Mesendoderm (in vitro differentiated cells): ENCODE measurements at regions not wholly inside any gene's neighbourhood (a gene's known extent, or its start where the extent isn't known, plus 50 kb on each side); places are given as distances from the start of the nearest gene placed in this dataset.
A peak's percentile ranks its signal among the peaks of the same experiment; 100 is the strongest.

Source experiments
- DNase-seq: peaks from one replicate; pipeline ENCODE4 v3.0.0; 2013
- H2AK5ac ChIP-seq: 2 replicates; pipeline ENCODE4 v1.6.1; 2013; ENCODE audit warnings: low read length, inconsistent platforms
- H2BK120ac ChIP-seq: 2 replicates; pipeline ENCODE4 v1.6.1; 2013; ENCODE audit warnings: low read depth, mild to moderate bottlenecking, low read length, moderate library complexity, mixed read lengths
- H2BK15ac ChIP-seq: replicated peaks from 2 replicates; pipeline ENCODE4 v1.6.1; 2013; ENCODE audit warnings: low read depth, mild to moderate bottlenecking, moderate library complexity
- H2BK5ac ChIP-seq: 2 replicates; pipeline ENCODE4 v1.6.1; 2013; ENCODE audit warnings: low read length, inconsistent platforms
- H3K18ac ChIP-seq: 2 replicates; pipeline ENCODE4 v1.6.1; 2013; ENCODE audit warnings: mild to moderate bottlenecking, low read length, mixed read lengths
- H3K23ac ChIP-seq: one replicate; pipeline ENCODE4 v1.6.1; 2013; ENCODE audit warnings: low read length
- H3K27ac ChIP-seq: 2 replicates; pipeline ENCODE4 v1.5.1; 2013; ENCODE audit warnings: low read depth, mild to moderate bottlenecking, inconsistent platforms, low read length, moderate library complexity
- H3K27me3 ChIP-seq: 2 replicates; pipeline ENCODE4 v1.6.1; 2013; ENCODE audit warnings: low read length, control low read depth, mild to moderate bottlenecking, inconsistent platforms; ENCODE audit not compliant: insufficient read depth, poor library complexity
- H3K36me3 ChIP-seq: 2 replicates; pipeline ENCODE4 v1.6.1; 2013; ENCODE audit warnings: low read length, inconsistent platforms; ENCODE audit not compliant: control insufficient read depth, insufficient read depth
- H3K4ac ChIP-seq: one replicate; pipeline ENCODE4 v1.6.1; 2013; ENCODE audit warnings: low read depth, mild to moderate bottlenecking, low read length, moderate library complexity
- H3K4me1 ChIP-seq: 2 replicates; pipeline ENCODE4 v1.6.1; 2013; ENCODE audit warnings: low read depth, low read length, inconsistent platforms; ENCODE audit not compliant: control insufficient read depth
- H3K4me2 ChIP-seq: 2 replicates; pipeline ENCODE4 v1.6.1; 2013; ENCODE audit warnings: low read length
- H3K4me3 ChIP-seq: 2 replicates; pipeline ENCODE4 v1.5.1; 2013; ENCODE audit warnings: mild to moderate bottlenecking, low read length
- H3K56ac ChIP-seq: one replicate; pipeline ENCODE4 v1.6.1; 2013; ENCODE audit warnings: low read length
- H3K79me1 ChIP-seq: 2 replicates; pipeline ENCODE4 v1.6.1; 2013; ENCODE audit warnings: low read length, inconsistent platforms
- H3K79me2 ChIP-seq: 2 replicates; pipeline ENCODE4 v1.6.1; 2013; ENCODE audit warnings: mild to moderate bottlenecking, low read length; ENCODE audit not compliant: control insufficient read depth, insufficient read depth
- H3K9ac ChIP-seq: 2 replicates; pipeline ENCODE4 v1.6.1; 2013; ENCODE audit warnings: low read length, inconsistent platforms
- H4K5ac ChIP-seq: one replicate; pipeline ENCODE4 v1.6.1; 2013; ENCODE audit warnings: low read length
- H4K8ac ChIP-seq: one replicate; pipeline ENCODE4 v1.6.1; 2013; ENCODE audit warnings: low read depth, mild to moderate bottlenecking, control low read depth, low read length, moderate library complexity
- WGBS: extraction: QIAGEN DNeasy Blood & Tissue Kit; methylation state at CpG from one replicate; pipeline ENCODE4 v1.1.7; 2013; ENCODE audit warnings: low lambda C conversion rate, missing lambda C conversion rate; ENCODE audit not compliant: insufficient coverage; ENCODE audit errors: extremely low coverage; 5-methylcytosine and 5-hydroxymethylcytosine counted together

DNA sequence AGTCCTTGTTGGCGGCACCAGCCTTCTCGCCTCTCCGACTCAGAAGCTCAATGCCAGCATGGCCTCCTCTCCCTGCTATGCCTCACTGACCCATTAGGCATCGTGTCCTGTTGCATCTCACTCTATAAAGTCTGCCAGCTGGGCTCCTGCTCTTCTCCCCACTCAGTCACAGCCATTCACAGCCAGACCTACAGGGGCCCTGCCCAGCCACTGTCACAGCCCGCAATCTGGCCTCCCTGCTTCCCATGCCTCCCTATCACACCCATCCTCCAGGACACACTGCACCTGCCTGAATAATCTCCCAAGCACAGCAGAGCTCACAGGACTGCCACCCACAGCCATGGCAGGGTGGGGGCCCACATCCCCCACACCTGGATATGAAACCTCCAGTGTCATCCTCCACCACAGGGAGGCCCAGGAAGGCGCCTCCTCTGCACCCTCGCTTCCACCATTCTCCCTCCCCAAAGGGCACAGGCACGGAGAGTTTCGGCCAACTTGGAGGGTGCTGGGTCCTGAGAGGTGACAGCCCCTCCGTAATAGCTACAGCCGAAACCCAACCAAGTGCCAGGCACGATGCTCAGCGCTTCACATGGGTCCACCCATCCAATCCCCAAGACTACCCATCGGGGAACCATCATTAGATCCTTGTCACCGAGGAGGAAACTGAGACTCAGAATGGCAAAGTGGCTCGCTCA lies 370.3 kb downstream of the BCL11B start:
- Histone ChIP-seq H3K4me1 (peaks cover 5% of the 10 kb centered on the region), H3K79me2 (no peaks in the 10 kb centered on the region), H2BK120ac (no peak overlapping the region), H3K18ac (no peak overlapping the region), H3K4me2 (no peak overlapping the region), H3K9ac (no peak overlapping the region), H2AK5ac (no peak overlapping the region), H3K4ac (no peak overlapping the region), H3K36me3 (no peaks in the 10 kb centered on the region), H4K5ac (no peak overlapping the region), H2BK15ac (no peak overlapping the region), H3K23ac (no peak overlapping the region), H2BK5ac (no peak overlapping the region), H3K79me1 (no peaks in the 10 kb centered on the region), H3K27me3 (no peaks in the 10 kb centered on the region), H3K4me3 (no peak overlapping the region), H4K8ac (no peak overlapping the region), H3K56ac (no peak overlapping the region), H3K27ac (no peak overlapping the region)
- DNase-seq, result no peak
- no CpG with 5 or more reads among the region's 16 CpGs for WGBS

DNA sequence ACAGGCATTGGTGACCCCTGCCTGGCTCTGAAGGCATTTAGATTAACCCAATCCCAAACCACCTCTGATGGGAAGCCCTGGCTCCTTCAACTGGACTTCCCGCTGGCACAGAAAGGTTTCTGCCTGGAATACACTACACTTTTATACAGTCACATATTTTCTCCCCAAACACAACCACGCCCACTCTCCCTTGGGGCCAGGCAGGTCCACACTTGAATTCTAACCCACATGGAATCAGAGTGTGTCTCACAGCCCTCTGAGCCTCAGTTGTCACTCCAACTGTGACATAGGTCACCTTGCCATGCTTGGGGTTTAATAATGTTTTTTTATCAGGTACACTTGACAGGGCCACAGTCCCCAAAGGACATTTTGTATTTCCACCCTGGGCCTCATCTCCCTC lies 368.6 kb downstream of the BCL11B start:
- Histone ChIP-seq H2BK120ac (no peak overlapping the region), H3K27ac (no peak overlapping the region), H3K4ac (no peak overlapping the region), H3K27me3 (no peaks in the 10 kb centered on the region), H3K79me2 (no peaks in the 10 kb centered on the region), H2BK15ac (no peak overlapping the region), H2BK5ac (no peak overlapping the region), H3K23ac (no peak overlapping the region), H3K9ac (no peak overlapping the region), H3K4me1 (peaks cover 7% of the 10 kb centered on the region), H3K36me3 (no peaks in the 10 kb centered on the region), H4K8ac (no peak overlapping the region), H3K79me1 (no peaks in the 10 kb centered on the region), H3K18ac (no peak overlapping the region), H3K4me3 (no peak overlapping the region), H4K5ac (no peak overlapping the region), H3K4me2 (no peak overlapping the region), H3K56ac (no peak overlapping the region), H2AK5ac (no peak overlapping the region)
- DNase-seq, result no peak
- no CpG with 5 or more reads among the region's 2 CpGs for WGBS

DNA sequence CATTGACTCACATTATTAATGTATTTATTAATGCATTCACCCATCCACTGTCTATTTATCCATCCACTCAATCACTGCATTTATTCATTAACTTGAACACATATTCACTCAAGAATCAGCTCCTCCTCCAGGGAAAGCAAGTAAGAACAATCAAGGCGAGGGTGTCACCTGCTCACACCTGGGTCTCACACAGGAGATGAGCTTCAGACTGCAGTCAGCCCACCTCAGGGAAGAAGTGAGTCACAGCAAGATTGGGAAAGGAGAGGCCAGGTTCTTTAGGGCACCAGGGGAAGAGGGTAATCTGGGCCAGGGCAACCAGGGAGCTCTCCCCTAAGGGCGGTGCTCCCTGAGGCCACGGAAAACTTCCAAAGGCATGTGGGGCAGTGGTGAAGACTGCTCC lies 367.3 kb downstream of the BCL11B start:
- no peak overlapping the region for H2BK120ac ChIP-seq
- H4K5ac ChIP-seq, result no peak overlapping the region
- H4K8ac ChIP-seq, result no peak overlapping the region
- H3K4me1 ChIP-seq, result peaks cover 7% of the 10 kb centered on the region
- no peak overlapping the region for H3K4me3 ChIP-seq
- no peaks in the 10 kb centered on the region for H3K79me2 ChIP-seq
- no peak overlapping the region for H3K56ac ChIP-seq
- no peak overlapping the region for H3K4me2 ChIP-seq
- no peak overlapping the region for H3K4ac ChIP-seq
- no peak overlapping the region for H3K23ac ChIP-seq
- H2BK5ac ChIP-seq, result no peak overlapping the region
- H3K9ac ChIP-seq, result no peak overlapping the region
- DNase-seq, result no peak
- H3K79me1 ChIP-seq, result no peaks in the 10 kb centered on the region
- no peak overlapping the region for H2AK5ac ChIP-seq
- H2BK15ac ChIP-seq, result no peak overlapping the region
- H3K27ac ChIP-seq, result no peak overlapping the region
- H3K27me3 ChIP-seq, result no peaks in the 10 kb centered on the region
- H3K36me3 ChIP-seq, result no peaks in the 10 kb centered on the region
- no peak overlapping the region for H3K18ac ChIP-seq
- WGBS, result no CpG with 5 or more reads among the region's 3 CpGs

DNA sequence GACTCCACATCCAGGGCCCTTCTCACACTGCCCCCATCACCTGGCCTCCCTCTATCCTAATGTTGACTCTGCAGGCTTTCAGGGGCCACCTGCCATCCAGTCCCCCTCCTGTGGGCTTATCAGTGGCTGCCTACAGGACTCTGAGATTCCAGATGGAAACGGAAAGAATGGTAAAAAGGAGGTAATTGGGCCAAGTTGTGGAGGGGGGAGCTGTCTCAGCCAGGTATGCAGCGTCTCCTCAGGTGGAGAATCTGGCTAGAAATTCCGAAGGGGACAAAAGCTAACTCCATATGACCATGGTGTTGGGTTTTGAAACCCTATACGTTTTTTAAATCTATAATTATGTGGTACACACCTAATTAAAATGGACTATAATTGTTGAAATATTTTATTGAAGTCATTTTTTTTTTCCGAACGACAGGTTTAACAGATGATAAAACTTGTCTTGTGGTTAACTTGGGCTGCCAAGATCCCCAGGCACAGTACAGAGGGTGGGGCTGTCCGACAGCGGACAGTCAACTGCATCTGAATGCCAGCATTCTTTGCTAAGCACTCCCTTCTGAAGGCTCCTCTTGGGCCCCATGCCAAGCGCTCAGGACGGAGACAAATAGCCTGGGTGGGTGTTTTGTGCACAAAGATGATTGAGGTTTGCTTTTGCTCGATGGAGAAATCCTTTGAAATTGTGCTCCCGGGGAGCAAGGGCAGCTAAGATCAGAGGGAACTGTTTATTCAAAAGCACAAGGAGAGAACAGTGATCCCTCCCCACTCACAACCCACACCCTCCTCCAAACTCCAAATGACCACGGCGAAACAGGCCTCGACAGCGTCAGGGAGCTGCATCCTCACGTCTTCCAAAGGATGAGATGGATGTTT lies 365.6 kb downstream of the BCL11B start:
- Histone ChIP-seq H3K4me1 (peaks cover 4% of the 10 kb centered on the region), H2BK5ac (no peak overlapping the region), H3K27me3 (no peaks in the 10 kb centered on the region), H4K8ac (no peak overlapping the region), H3K56ac (no peak overlapping the region), H3K23ac (no peak overlapping the region), H3K9ac (no peak overlapping the region), H4K5ac (no peak overlapping the region), H3K18ac (no peak overlapping the region), H3K36me3 (no peaks in the 10 kb centered on the region), H3K79me2 (no peaks in the 10 kb centered on the region), H3K27ac (no peak overlapping the region), H3K4me3 (no peak overlapping the region), H3K4me2 (no peak overlapping the region), H2BK120ac (no peak overlapping the region), H2BK15ac (no peak overlapping the region), H3K79me1 (no peaks in the 10 kb centered on the region), H2AK5ac (no peak overlapping the region), H3K4ac (no peak overlapping the region)
- DNase-seq, result peak; percentile 30
- WGBS, result no CpG with 5 or more reads among the region's 17 CpGs

DNA sequence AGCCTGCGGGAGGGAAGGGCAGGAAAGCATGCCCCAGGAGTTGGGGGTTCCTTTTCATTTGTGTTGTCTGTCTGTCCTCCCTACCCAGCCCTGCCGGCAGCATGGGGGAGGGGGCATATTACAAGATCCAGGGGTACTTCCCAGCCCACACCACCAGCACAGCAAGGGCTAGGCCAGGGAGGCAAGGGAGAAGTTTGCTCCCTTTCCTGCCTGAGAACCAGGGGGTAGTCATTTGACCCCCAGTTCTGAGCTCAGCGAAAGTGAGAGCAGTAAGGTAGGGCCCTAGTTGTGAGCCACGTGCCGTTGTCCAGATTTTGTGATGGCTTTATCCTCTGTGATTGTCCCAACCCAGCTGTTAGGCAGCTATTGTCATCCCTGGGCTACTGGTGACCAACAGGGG lies 364.7 kb downstream of the BCL11B start:
- no peak overlapping the region for H4K5ac ChIP-seq
- no peak overlapping the region for H4K8ac ChIP-seq
- no peak overlapping the region for H2BK5ac ChIP-seq
- no peaks in the 10 kb centered on the region for H3K36me3 ChIP-seq
- no peak overlapping the region for H3K4ac ChIP-seq
- H3K4me3 ChIP-seq, result no peak overlapping the region
- H3K23ac ChIP-seq, result no peak overlapping the region
- H3K27me3 ChIP-seq, result no peaks in the 10 kb centered on the region
- peaks cover 4% of the 10 kb centered on the region for H3K4me1 ChIP-seq
- no peaks in the 10 kb centered on the region for H3K79me1 ChIP-seq
- H3K56ac ChIP-seq, result peak overlapping the region; percentile 3
- no peaks in the 10 kb centered on the region for H3K79me2 ChIP-seq
- H3K27ac ChIP-seq, result no peak overlapping the region
- H2AK5ac ChIP-seq, result no peak overlapping the region
- H3K18ac ChIP-seq, result no peak overlapping the region
- no peak overlapping the region for H3K9ac ChIP-seq
- WGBS, result no CpG with 5 or more reads among the region's 5 CpGs
- no peak overlapping the region for H2BK120ac ChIP-seq
- no peak overlapping the region for H3K4me2 ChIP-seq
- no peak overlapping the region for H2BK15ac ChIP-seq
- no peak for DNase-seq
